Mammary epithelial cell (primary cell): ENCODE measurements at regions not wholly inside any gene's neighbourhood (a gene's known extent, or its start where the extent isn't known, plus 50 kb on each side); places are given as distances from the start of the nearest gene placed in this dataset.

Experiments
- EZH2 ChIP-seq: IDR thresholded peaks from 2 replicates; pipeline ENCODE4 v1.6.1; 2012; ENCODE audit warnings: low read length, inconsistent platforms, borderline replicate concordance
- TF ChIP-seq, protein P1 (sequence below), 2 donors: IDR thresholded peaks in 1 of 2; conservative IDR thresholded peaks in 1 of 2; 2 replicates each; pipeline ENCODE4 v1.5.1; 2011 to 2012; ENCODE audit warnings: inconsistent platforms in 2 of 2, low read length in 2 of 2, mild to moderate bottlenecking in 2 of 2, control low read depth in 1 of 2, low read depth in 1 of 2; ENCODE audit not compliant: insufficient read depth in 1 of 2; ENCODE audit errors: extremely low read depth in 1 of 2

DNA sequence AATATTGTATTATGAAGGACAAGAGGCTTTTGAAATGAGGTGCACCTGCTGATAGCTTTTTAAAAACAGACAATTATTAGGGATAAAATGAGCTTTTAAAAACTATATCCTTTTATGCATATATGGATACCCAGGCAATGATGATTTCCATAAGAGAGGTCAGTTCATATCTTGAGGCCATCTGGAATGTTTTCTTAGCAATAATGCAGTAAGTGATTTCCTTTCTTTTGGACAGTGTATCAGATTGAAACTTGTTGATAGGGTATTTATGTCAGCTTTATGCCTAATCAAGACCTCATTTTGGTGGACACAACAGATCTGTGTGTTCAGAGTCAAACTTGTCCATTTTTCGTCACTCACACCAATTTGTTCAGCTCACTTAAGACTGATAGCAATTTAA, 413.5 kb upstream of the WWC1 start:
- TF ChIP-seq, protein P1, sequence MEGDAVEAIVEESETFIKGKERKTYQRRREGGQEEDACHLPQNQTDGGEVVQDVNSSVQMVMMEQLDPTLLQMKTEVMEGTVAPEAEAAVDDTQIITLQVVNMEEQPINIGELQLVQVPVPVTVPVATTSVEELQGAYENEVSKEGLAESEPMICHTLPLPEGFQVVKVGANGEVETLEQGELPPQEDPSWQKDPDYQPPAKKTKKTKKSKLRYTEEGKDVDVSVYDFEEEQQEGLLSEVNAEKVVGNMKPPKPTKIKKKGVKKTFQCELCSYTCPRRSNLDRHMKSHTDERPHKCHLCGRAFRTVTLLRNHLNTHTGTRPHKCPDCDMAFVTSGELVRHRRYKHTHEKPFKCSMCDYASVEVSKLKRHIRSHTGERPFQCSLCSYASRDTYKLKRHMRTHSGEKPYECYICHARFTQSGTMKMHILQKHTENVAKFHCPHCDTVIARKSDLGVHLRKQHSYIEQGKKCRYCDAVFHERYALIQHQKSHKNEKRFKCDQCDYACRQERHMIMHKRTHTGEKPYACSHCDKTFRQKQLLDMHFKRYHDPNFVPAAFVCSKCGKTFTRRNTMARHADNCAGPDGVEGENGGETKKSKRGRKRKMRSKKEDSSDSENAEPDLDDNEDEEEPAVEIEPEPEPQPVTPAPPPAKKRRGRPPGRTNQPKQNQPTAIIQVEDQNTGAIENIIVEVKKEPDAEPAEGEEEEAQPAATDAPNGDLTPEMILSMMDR (conservative IDR thresholded peaks at IDR 0.05 in 1 of 2, IDR thresholded peaks at IDR 0.05 in 1 of 2; ENCODE audit: extremely low read depth in 1 of 2, insufficient read depth in 1 of 2, low read depth in 1 of 2, low read length in 2 of 2): no peak
- TF ChIP-seq EZH2: no peak
